ENCODE measurements at regions not wholly inside any gene's neighbourhood (a gene's known extent, or its start where the extent isn't known, plus 50 kb on each side); places are given as distances from the start of the nearest gene placed in this dataset.

DNA sequence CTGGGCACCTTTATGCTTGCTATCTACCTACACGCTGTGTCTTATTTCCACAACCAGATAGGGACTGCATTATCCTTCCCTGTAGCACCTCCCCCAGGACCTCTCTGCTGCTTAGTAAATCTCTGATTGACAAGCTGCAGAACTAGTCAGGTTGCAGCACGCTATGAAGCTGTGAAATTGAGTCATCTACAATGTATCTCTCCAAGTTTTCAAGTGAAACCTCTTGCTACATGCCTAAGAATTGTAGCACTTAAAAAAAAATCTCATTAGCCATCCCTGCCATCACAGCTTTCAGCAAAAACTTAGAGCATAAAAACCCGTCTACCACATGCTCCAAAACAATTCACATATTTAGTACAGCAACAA, 69.7 kb upstream of the FGFR2 start:
- H3K79me1 ChIP-seq (replicated peaks; ENCODE audit: low read length, poor library complexity, severe bottlenecking) = no peaks in the 10 kb centered on the region
- no peak overlapping the region for H3K14ac ChIP-seq (ENCODE audit: low read length in 2 of 2)
- H3K23ac ChIP-seq (ENCODE audit: low read length in 2 of 2) = no peak overlapping the region
- WGBS = 69% methylated on average over 3 of the region's 3 CpGs
- peaks cover 0 to 7% of the 10 kb centered on the region in 2 experiments for H3K27me3 ChIP-seq (ENCODE audit: control insufficient read depth in 1 of 2, insufficient read depth in 1 of 2, low read length in 2 of 2)
- H3K27ac ChIP-seq (ENCODE audit: low read length, poor library complexity, severe bottlenecking) = no peak overlapping the region
- H3K4me3 ChIP-seq (ENCODE audit: insufficient read depth in 1 of 2, low read depth in 1 of 2, low read length in 2 of 2) = no peak overlapping the region
- DNase-seq = no peak
- H4K8ac ChIP-seq (ENCODE audit: low read length) = no peak overlapping the region
- H3K9ac ChIP-seq (ENCODE audit: low read length) = no peak overlapping the region
- no peak overlapping the region for H2AK5ac ChIP-seq (ENCODE audit: low read length, severe bottlenecking)
- no peak overlapping the region for H3K18ac ChIP-seq (ENCODE audit: low read depth in 1 of 2, low read length in 2 of 2)
- no peaks in the 10 kb centered on the region for H3K36me3 ChIP-seq (ENCODE audit: control insufficient read depth in 1 of 2, insufficient read depth in 2 of 2, low read depth in 1 of 2, low read length in 2 of 2)
- H3K4ac ChIP-seq (ENCODE audit: low read depth in 1 of 2, low read length in 2 of 2) = no peak overlapping the region
- no peak overlapping the region for H2BK120ac ChIP-seq (ENCODE audit: low read depth, low read length)
- no peak overlapping the region for H2AFZ ChIP-seq (ENCODE audit: low read depth, low read length)
- H3K4me1 ChIP-seq (ENCODE audit: control insufficient read depth, insufficient read depth, low read depth, low read length) = no peaks in the 10 kb centered on the region
- no peak overlapping the region for H4K91ac ChIP-seq (ENCODE audit: low read length)
- no peak overlapping the region for H2BK15ac ChIP-seq (ENCODE audit: low read depth, poor library complexity, severe bottlenecking)
- no peak overlapping the region for H2BK12ac ChIP-seq (ENCODE audit: low read length in 2 of 2)
- no peak overlapping the region for H3K4me2 ChIP-seq (ENCODE audit: low read length, poor library complexity, severe bottlenecking)
- no peaks in the 10 kb centered on the region for H3K9me3 ChIP-seq (ENCODE audit: control insufficient read depth, low read length)
- no peak overlapping the region for H2BK5ac ChIP-seq (ENCODE audit: low read depth, low read length, poor library complexity, severe bottlenecking)

DNA sequence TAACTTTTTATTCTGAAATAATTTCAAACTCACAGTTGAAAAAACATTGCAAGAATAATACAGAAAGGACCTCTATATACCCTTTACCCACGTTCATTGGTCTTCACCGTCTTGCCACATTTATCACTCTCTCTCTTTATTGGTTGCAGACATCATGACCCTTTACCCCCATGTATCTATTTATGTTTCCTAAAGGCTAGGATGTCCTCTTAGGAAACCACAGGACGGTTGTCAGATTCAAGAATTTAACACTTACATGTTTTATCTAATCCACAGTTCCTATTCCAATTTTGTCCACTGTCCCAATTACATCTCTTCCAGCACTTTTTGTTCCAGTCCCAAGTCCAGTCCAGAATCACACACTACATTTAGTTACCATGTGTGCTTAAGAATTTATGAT, 67.6 kb upstream of the FGFR2 start:
- no peak overlapping the region for H2AK5ac ChIP-seq (ENCODE audit: low read length, severe bottlenecking)
- H3K18ac ChIP-seq (ENCODE audit: low read depth in 1 of 2, low read length in 2 of 2) = no peak overlapping the region
- H3K79me1 ChIP-seq (replicated peaks; ENCODE audit: low read length, poor library complexity, severe bottlenecking) = no peaks in the 10 kb centered on the region
- no peak overlapping the region for H2BK5ac ChIP-seq (ENCODE audit: low read depth, low read length, poor library complexity, severe bottlenecking)
- no peaks in the 10 kb centered on the region for H3K9me3 ChIP-seq (ENCODE audit: control insufficient read depth, low read length)
- H2AFZ ChIP-seq (ENCODE audit: low read depth, low read length) = no peak overlapping the region
- no peak for DNase-seq
- peaks cover 0 to 3% of the 10 kb centered on the region in 2 experiments for H3K27me3 ChIP-seq (ENCODE audit: control insufficient read depth in 1 of 2, insufficient read depth in 1 of 2, low read length in 2 of 2)
- no peak overlapping the region for H3K9ac ChIP-seq (ENCODE audit: low read length)
- H3K4ac ChIP-seq (ENCODE audit: low read depth in 1 of 2, low read length in 2 of 2) = no peak overlapping the region
- no peak overlapping the region for H3K27ac ChIP-seq (ENCODE audit: low read length, poor library complexity, severe bottlenecking)
- no peak overlapping the region for H3K23ac ChIP-seq (ENCODE audit: low read length in 2 of 2)
- H3K14ac ChIP-seq (ENCODE audit: low read length in 2 of 2) = no peak overlapping the region
- H3K36me3 ChIP-seq (ENCODE audit: control insufficient read depth in 1 of 2, insufficient read depth in 2 of 2, low read depth in 1 of 2, low read length in 2 of 2) = no peaks in the 10 kb centered on the region
- no peak overlapping the region for H4K91ac ChIP-seq (ENCODE audit: low read length)
- no peak overlapping the region for H2BK120ac ChIP-seq (ENCODE audit: low read depth, low read length)
- no peak overlapping the region for H3K4me3 ChIP-seq (ENCODE audit: insufficient read depth in 1 of 2, low read depth in 1 of 2, low read length in 2 of 2)
- H3K4me1 ChIP-seq (ENCODE audit: control insufficient read depth, insufficient read depth, low read depth, low read length) = no peaks in the 10 kb centered on the region
- H2BK12ac ChIP-seq (ENCODE audit: low read length in 2 of 2) = no peak overlapping the region
- WGBS = 76% methylated on average over 3 of the region's 3 CpGs
- H4K8ac ChIP-seq (ENCODE audit: low read length) = no peak overlapping the region
- H3K4me2 ChIP-seq (ENCODE audit: low read length, poor library complexity, severe bottlenecking) = no peak overlapping the region
- H2BK15ac ChIP-seq (ENCODE audit: low read depth, poor library complexity, severe bottlenecking) = no peak overlapping the region

DNA sequence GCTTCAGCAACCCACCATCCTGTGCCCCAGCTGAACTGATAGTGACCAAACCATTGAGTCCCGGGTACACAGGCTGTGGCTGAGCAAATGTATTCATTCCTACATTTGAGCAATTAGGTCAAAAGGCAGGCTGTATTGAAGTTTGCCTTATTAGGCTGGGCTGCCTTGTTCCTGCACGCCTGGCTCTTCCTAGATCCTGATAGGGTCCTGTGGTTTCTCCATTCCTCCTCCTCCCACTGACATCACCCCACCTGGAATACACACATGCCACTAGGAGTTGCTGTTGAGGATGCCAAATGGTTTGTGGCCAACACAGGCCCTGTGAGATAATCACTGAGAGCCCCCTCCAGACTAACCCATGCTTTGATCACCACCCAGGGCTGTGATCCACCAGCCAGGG, 66.4 kb upstream of the FGFR2 start:
- WGBS = 51% methylated on average over 2 of the region's 2 CpGs
- H3K9ac ChIP-seq (ENCODE audit: low read length) = no peak overlapping the region
- no peak overlapping the region for H3K23ac ChIP-seq (ENCODE audit: low read length in 2 of 2)
- no peak overlapping the region for H2BK120ac ChIP-seq (ENCODE audit: low read depth, low read length)
- H4K8ac ChIP-seq (ENCODE audit: low read length) = no peak overlapping the region
- H3K4ac ChIP-seq (ENCODE audit: low read depth in 1 of 2, low read length in 2 of 2) = no peak overlapping the region
- H3K27ac ChIP-seq (ENCODE audit: low read length, poor library complexity, severe bottlenecking) = no peak overlapping the region
- H3K4me1 ChIP-seq (ENCODE audit: control insufficient read depth, insufficient read depth, low read depth, low read length) = no peaks in the 10 kb centered on the region
- H3K36me3 ChIP-seq (ENCODE audit: control insufficient read depth in 1 of 2, insufficient read depth in 2 of 2, low read depth in 1 of 2, low read length in 2 of 2) = no peaks in the 10 kb centered on the region
- no peak overlapping the region for H3K4me3 ChIP-seq (ENCODE audit: insufficient read depth in 1 of 2, low read depth in 1 of 2, low read length in 2 of 2)
- H3K27me3 ChIP-seq (ENCODE audit: control insufficient read depth in 1 of 2, insufficient read depth in 1 of 2, low read length in 2 of 2) = peaks cover 0 to 3% of the 10 kb centered on the region in 2 experiments
- H2BK5ac ChIP-seq (ENCODE audit: low read depth, low read length, poor library complexity, severe bottlenecking) = no peak overlapping the region
- H3K4me2 ChIP-seq (ENCODE audit: low read length, poor library complexity, severe bottlenecking) = no peak overlapping the region
- H3K79me1 ChIP-seq (replicated peaks; ENCODE audit: low read length, poor library complexity, severe bottlenecking) = no peaks in the 10 kb centered on the region
- no peak overlapping the region for H3K18ac ChIP-seq (ENCODE audit: low read depth in 1 of 2, low read length in 2 of 2)
- no peak overlapping the region for H3K14ac ChIP-seq (ENCODE audit: low read length in 2 of 2)
- H3K9me3 ChIP-seq (ENCODE audit: control insufficient read depth, low read length) = no peaks in the 10 kb centered on the region
- no peak overlapping the region for H2AK5ac ChIP-seq (ENCODE audit: low read length, severe bottlenecking)
- H2AFZ ChIP-seq (ENCODE audit: low read depth, low read length) = no peak overlapping the region
- H2BK15ac ChIP-seq (ENCODE audit: low read depth, poor library complexity, severe bottlenecking) = no peak overlapping the region
- H2BK12ac ChIP-seq (ENCODE audit: low read length in 2 of 2) = no peak overlapping the region
- no peak for DNase-seq
- H4K91ac ChIP-seq (ENCODE audit: low read length) = no peak overlapping the region

DNA sequence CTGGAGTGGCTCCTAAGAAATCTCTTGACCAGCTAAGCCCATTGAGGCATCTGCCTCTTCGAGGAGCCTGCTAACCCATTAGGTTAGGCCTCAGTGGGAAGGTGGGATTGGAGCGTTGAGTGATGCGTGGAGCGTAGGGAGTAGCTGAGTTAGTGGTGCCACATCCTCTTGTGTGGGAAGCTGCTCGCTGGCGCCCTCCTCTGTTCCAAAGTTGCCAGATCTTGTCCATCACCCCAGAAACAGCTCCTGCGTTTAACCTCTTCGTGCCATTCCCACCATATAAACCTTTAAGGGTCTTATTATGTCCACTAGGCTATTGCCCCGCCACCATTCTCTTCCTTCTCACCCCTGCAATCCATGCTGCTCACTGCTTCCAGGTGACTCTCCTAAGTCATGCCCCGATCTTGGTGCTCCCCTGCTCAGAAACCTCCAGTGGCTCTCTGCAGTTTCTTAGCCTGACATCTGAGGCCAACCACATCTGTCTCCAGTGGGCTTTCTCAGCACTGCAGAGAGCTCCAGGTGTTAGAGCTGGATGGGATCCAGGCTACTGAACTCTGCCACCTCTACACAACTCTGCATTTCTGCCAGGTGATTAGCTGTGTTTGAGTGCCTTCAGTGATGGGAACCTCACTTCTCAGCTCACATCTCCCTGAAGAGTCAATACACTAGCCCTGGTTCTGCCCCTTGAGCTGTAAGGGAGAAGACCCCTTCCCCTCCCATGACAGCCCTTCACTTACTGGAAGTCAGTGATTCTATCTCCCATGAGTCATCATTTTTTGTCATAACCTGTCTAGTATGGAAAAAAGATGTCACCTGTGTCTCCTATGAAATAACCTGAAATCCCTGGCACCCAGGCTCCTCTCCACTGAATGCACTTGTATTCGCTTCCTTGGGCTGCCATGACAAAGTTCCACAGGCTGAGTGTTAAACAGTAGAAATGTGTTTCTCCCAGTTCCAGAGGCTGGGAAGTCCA, 65.0 kb upstream of the FGFR2 start:
- WGBS = 42% methylated on average over 11 of the region's 11 CpGs

More for the DNA sequence above, 65.0 kb upstream of the FGFR2 start:
- Histone ChIP-seq H3K36me3 (ENCODE audit: control insufficient read depth in 1 of 2, insufficient read depth in 2 of 2, low read depth in 1 of 2, low read length in 2 of 2) (no peaks in the 10 kb centered on the region), H2BK5ac (ENCODE audit: low read depth, low read length, poor library complexity, severe bottlenecking) (no peak overlapping the region), H2AK5ac (ENCODE audit: low read length, severe bottlenecking) (no peak overlapping the region), H3K27ac (ENCODE audit: low read length, poor library complexity, severe bottlenecking) (no peak overlapping the region), H3K27me3 (ENCODE audit: control insufficient read depth in 1 of 2, insufficient read depth in 1 of 2, low read length in 2 of 2) (no peaks in the 10 kb centered on the region), H3K9ac (ENCODE audit: low read length) (no peak overlapping the region), H3K79me1 (replicated peaks; ENCODE audit: low read length, poor library complexity, severe bottlenecking) (no peaks in the 10 kb centered on the region), H3K23ac (ENCODE audit: low read length in 2 of 2) (no peak overlapping the region), H3K4me1 (ENCODE audit: control insufficient read depth, insufficient read depth, low read depth, low read length) (no peaks in the 10 kb centered on the region), H4K91ac (ENCODE audit: low read length) (no peak overlapping the region), H3K4me3 (ENCODE audit: insufficient read depth in 1 of 2, low read depth in 1 of 2, low read length in 2 of 2) (no peak overlapping the region), H3K18ac (ENCODE audit: low read depth in 1 of 2, low read length in 2 of 2) (no peak overlapping the region), H3K4ac (ENCODE audit: low read depth in 1 of 2, low read length in 2 of 2) (no peak overlapping the region), H3K9me3 (ENCODE audit: control insufficient read depth, low read length) (no peaks in the 10 kb centered on the region), H2BK120ac (ENCODE audit: low read depth, low read length) (no peak overlapping the region), H4K8ac (ENCODE audit: low read length) (no peak overlapping the region), H3K14ac (ENCODE audit: low read length in 2 of 2) (no peak overlapping the region), H2BK12ac (ENCODE audit: low read length in 2 of 2) (no peak overlapping the region), H3K4me2 (ENCODE audit: low read length, poor library complexity, severe bottlenecking) (no peak overlapping the region), H2AFZ (ENCODE audit: low read depth, low read length) (no peak overlapping the region), H2BK15ac (ENCODE audit: low read depth, poor library complexity, severe bottlenecking) (no peak overlapping the region)
- DNase-seq = no peak
